GM23248 (cell line): ENCODE measurements at regions not wholly inside any gene's neighbourhood (a gene's known extent, or its start where the extent isn't known, plus 50 kb on each side); places are given as distances from the start of the nearest gene placed in this dataset.

Experiments
- EZH2 ChIP-seq: fragments of 200-600 bp; sonication (generic); IDR thresholded peaks from 2 replicates; pipeline ENCODE4 v1.6.1; 2018; ENCODE audit warnings: antibody characterized with exemption, mild to moderate bottlenecking; ENCODE audit not compliant: insufficient read depth, poor library complexity, severe bottlenecking
- EZH2phosphoT487 ChIP-seq: fragments of 200-600 bp; sonication (generic); IDR thresholded peaks from 2 replicates; pipeline ENCODE4 v1.6.1; 2018; ENCODE audit warnings: antibody characterized with exemption, moderate library complexity, mild to moderate bottlenecking, low read depth; ENCODE audit not compliant: insufficient read depth

DNA sequence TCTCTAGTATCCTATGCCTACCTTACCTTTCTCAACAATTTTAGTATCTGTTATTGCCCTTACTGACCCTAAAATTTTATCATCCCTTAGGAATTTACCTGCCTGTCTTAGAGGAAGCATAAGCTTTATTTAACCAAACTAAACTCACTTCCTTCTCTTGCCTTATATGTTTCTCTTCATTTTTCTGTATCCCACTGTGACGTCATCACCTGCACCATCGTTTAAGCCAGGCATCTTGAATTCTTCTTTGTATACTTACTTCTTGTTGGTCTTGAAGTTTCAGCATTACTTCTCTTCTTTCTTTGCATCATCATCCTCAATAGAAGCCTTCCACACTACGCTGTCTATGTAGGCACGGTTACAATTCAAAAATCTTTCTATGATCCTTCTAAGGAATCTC, 231.0 kb upstream of the SMIM30 start:
- TF ChIP-seq EZH2phosphoT487 (no peak), EZH2 (no peak)
